ENCODE measurements at regions not wholly inside any gene's neighbourhood (a gene's known extent, or its start where the extent isn't known, plus 50 kb on each side); places are given as distances from the start of the nearest gene placed in this dataset.
A peak's percentile ranks its signal among the peaks of the same experiment; 100 is the strongest.

DNA sequence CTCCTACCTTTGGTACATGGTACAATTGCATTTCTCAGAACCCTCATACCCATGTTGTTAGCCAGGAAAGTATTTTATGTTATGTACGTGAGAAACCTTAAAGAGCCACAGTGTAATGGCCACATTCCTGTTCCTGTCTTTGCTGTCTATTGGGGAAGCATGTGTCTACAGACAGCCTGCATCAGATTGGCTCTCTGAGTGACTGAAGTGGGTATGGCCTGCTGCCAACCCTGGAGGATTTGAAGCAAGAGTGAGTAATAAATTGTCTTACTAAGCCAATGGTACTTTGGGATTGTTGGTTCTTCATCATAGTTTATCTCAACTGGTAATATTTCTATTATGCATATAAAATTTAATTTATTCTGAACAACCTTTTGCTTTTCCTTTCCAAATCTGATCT is 574.1 kb downstream of the LMO7 start:
- no peak overlapping the region for H3K4me3 ChIP-seq (ENCODE audit: low read length)
- DNase-seq (peak; percentile 44 to 80 (median 72)), ATAC-seq (peak; percentile 36 to 48)
- no peaks in the 10 kb centered on the region for H3K27me3 ChIP-seq (ENCODE audit: control insufficient read depth, insufficient read depth)
- 67% methylated on average over 1 of the region's 1 CpG for WGBS
- intact Hi-C loops (cut with DNase I): no loop called here
- H3K9me3 ChIP-seq (ENCODE audit: control insufficient read depth, low read length): no peaks in the 10 kb centered on the region
- no peaks in the 10 kb centered on the region for H3K4me1 ChIP-seq (ENCODE audit: control insufficient read depth, insufficient read depth, low read length)
- H3K27ac ChIP-seq (ENCODE audit: low read length): no peak overlapping the region

DNA sequence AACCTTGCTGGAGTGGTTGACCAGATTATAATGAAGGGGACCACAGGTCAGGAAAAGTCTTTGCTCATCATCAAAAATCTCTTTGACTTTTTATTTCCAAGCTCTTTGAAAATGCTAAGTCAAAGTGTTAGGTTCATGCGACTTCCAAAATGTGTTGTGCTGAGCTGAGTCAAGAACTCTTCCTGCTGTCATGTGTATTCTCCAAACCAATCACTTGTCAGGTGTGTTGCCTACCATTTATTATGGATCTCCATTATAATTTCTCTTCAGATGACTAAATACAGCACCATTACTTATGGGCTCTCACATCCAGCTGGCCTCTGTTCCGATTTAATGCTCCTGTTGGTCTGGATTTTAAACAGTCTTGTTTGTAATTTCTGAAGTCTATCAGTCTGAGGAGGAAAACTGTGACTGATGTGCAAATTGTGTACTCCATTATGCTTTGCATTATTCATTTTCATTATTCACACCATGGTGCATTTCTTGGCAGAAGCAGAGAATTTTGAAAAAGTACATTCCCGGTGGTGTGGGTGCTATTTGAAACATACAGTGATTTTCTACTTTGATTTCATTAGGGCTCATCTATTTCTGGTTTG is 562.5 kb downstream of the LMO7 start:
- intact Hi-C loops (cut with DNase I): no loop called here
- Histone ChIP-seq H3K27me3 (ENCODE audit: control insufficient read depth, insufficient read depth) (no peaks in the 10 kb centered on the region), H3K27ac (ENCODE audit: low read length) (no peak overlapping the region), H3K4me1 (ENCODE audit: control insufficient read depth, insufficient read depth, low read length) (no peaks in the 10 kb centered on the region), H3K4me3 (ENCODE audit: low read length) (no peak overlapping the region), H3K9me3 (ENCODE audit: control insufficient read depth, low read length) (no peaks in the 10 kb centered on the region)
- WGBS: 96% methylated on average over 3 of the region's 3 CpGs
- no peak for DNase-seq
- ATAC-seq: no peak

GRCh38 chr13:76189882-76190519 is 553.9 kb downstream of the LMO7 start:
- Histone ChIP-seq H3K27ac (ENCODE audit: low read length) (no peak overlapping the region), H3K4me3 (ENCODE audit: low read length) (no peak overlapping the region), H3K4me1 (ENCODE audit: control insufficient read depth, insufficient read depth, low read length) (no peaks in the 10 kb centered on the region), H3K27me3 (ENCODE audit: control insufficient read depth, insufficient read depth) (no peaks in the 10 kb centered on the region), H3K9me3 (ENCODE audit: control insufficient read depth, low read length) (no peaks in the 10 kb centered on the region)
- WGBS: 88% methylated on average over 48 of the region's 48 CpGs
- intact Hi-C loops (cut with DNase I): no loop called here
- DNase-seq (peak in 2 of 3 donors; percentile 32 to 44), ATAC-seq (no peak)

GRCh38 chr13:76175961-76176725 is 540.0 kb downstream of the LMO7 start:
- Histone ChIP-seq H3K4me3 (ENCODE audit: low read length) (no peak overlapping the region), H3K27me3 (ENCODE audit: control insufficient read depth, insufficient read depth) (no peaks in the 10 kb centered on the region), H3K4me1 (ENCODE audit: control insufficient read depth, insufficient read depth, low read length) (no peaks in the 10 kb centered on the region), H3K9me3 (ENCODE audit: control insufficient read depth, low read length) (no peaks in the 10 kb centered on the region), H3K27ac (ENCODE audit: low read length) (no peak overlapping the region)
- 90% methylated on average over 5 of the region's 5 CpGs for WGBS
- intact Hi-C loops (cut with DNase I): no loop called here
- no peak for ATAC-seq
- no peak for DNase-seq

GRCh38 chr13:76168661-76169060 is 532.5 kb downstream of the LMO7 start:
- no peak for ATAC-seq
- 90% methylated on average over 3 of the region's 3 CpGs for WGBS

GRCh38 chr13:76164290-76164689 is 528.2 kb downstream of the LMO7 start:
- no peak for ATAC-seq

More at GRCh38 chr13:76168661-76169060, 532.5 kb downstream of the LMO7 start:
- DNase-seq: no peak
- no peak overlapping the region for H3K4me3 ChIP-seq (ENCODE audit: low read length)
- H3K27ac ChIP-seq (ENCODE audit: low read length): no peak overlapping the region
- intact Hi-C loops (cut with DNase I): no loop called here
- peaks cover under 1% of the 10 kb centered on the region for H3K4me1 ChIP-seq (ENCODE audit: control insufficient read depth, insufficient read depth, low read length)
- no peaks in the 10 kb centered on the region for H3K9me3 ChIP-seq (ENCODE audit: control insufficient read depth, low read length)
- no peaks in the 10 kb centered on the region for H3K27me3 ChIP-seq (ENCODE audit: control insufficient read depth, insufficient read depth)

DNA sequence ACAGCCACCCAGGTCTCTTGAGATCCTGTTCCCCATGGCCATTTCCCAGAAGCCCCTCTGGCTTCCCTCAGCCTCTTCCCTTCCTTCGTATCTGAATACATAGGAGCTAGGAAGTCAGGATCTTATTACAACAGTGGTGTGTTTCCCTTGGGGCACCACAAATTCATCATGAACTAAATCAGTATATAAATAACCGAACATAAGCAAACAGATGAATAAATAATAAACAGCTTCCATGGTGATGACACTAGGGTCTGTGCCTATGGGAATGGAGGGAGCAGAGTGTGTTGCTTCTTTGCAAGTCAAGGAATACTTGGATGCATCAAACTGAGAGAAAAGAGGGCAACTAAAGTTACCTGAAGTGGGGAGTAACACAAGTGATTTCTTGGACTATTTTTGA is 527.6 kb downstream of the LMO7 start:
- intact Hi-C loops (cut with DNase I): no loop called here
- H3K4me3 ChIP-seq (ENCODE audit: low read length): no peak overlapping the region
- 42% methylated on average over 2 of the region's 2 CpGs for WGBS
- peaks cover 3% of the 10 kb centered on the region for H3K4me1 ChIP-seq (ENCODE audit: control insufficient read depth, insufficient read depth, low read length)
- DNase-seq (no peak), ATAC-seq (no peak)
- no peak overlapping the region for H3K27ac ChIP-seq (ENCODE audit: low read length)
- no peaks in the 10 kb centered on the region for H3K9me3 ChIP-seq (ENCODE audit: control insufficient read depth, low read length)
- no peaks in the 10 kb centered on the region for H3K27me3 ChIP-seq (ENCODE audit: control insufficient read depth, insufficient read depth)

More at GRCh38 chr13:76164290-76164689, 528.2 kb downstream of the LMO7 start:
- Histone ChIP-seq H3K4me3 (ENCODE audit: low read length) (no peak overlapping the region), H3K9me3 (ENCODE audit: control insufficient read depth, low read length) (no peaks in the 10 kb centered on the region), H3K27ac (ENCODE audit: low read length) (no peak overlapping the region), H3K4me1 (ENCODE audit: control insufficient read depth, insufficient read depth, low read length) (peaks cover 3% of the 10 kb centered on the region), H3K27me3 (ENCODE audit: control insufficient read depth, insufficient read depth) (no peaks in the 10 kb centered on the region)
- WGBS: 82% methylated on average over 3 of the region's 3 CpGs
- no peak for DNase-seq
- intact Hi-C loops (cut with DNase I): no loop called here

DNA sequence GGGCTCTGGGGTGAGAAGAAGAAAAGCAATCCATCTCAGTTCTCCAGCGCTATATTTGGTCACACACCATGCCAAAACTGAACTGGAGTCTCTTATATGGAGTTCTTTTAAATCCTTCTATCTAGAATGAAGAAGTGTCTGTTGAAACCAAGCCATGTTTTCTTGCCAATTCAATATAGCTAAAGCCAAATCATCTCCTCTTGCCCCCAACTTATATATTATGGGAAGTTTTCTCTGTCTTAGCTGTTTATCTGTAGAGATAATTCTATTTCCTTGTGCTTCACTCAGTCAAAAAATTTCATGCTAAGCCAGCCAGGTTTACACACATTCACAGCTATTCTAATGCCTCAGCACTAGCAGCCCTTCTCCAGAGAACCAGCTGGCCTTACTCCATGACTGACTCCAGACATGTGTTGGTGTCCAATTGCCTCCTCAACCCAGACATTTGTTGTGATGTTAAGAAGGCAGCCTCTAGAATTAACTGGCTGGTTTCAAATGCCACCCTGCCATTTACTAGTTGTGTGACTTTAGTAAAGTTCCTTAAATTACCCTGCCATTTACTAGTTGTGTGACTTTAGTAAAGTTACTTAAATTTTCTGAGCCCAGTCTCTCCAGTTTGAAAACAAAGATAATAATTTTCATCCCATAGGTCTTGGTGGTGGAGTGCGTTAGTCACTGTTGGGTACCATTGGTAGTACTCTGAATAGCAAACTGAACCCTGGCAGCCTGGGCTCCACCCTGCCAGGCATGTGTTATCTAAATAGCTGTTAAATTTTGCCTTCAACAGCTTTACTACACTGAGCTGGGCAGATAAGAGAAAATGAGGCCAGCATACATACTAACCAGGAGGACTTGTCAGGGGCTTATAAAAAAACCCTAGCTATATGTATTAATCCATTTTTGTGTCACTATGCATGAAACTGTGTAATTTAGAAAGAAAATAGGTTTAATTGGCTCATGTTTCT is 525.1 kb downstream of the LMO7 start:
- H3K27me3 ChIP-seq (ENCODE audit: control insufficient read depth, insufficient read depth): no peaks in the 10 kb centered on the region
- 49% methylated on average over 2 of the region's 2 CpGs for WGBS
- DNase-seq: peak in 2 of 3 donors; percentile 32 to 37
- H3K4me3 ChIP-seq (ENCODE audit: low read length): no peak overlapping the region
- H3K4me1 ChIP-seq (ENCODE audit: control insufficient read depth, insufficient read depth, low read length): peaks cover 3% of the 10 kb centered on the region
- intact Hi-C loops (cut with DNase I): no loop called here
- no peak overlapping the region for H3K27ac ChIP-seq (ENCODE audit: low read length)
- ATAC-seq: peak in 1 of 2 donors; percentile 66
- H3K9me3 ChIP-seq (ENCODE audit: control insufficient read depth, low read length): no peaks in the 10 kb centered on the region

DNA sequence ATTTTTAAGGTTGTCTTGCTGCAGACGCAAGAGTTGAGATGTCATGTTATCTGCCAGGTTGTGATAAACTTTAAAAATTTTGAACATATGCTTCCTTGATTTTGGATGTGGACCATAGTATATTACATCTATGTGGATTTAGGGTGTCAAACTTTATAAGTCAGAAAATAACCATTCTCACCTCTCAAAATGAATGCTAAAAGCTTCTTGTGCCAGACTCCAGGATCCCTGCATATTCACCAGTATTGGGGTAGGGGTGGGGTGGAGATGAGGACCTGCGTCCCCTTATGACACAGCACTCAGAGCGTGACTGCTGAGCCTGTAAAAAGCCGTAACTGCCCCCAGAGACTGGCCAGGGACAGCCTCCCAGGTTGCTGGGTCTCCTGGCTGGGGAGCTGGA is 524.4 kb downstream of the LMO7 start:
- peak in 1 of 3 donors; percentile 16 for DNase-seq
- Histone ChIP-seq H3K4me3 (ENCODE audit: low read length) (no peak overlapping the region), H3K9me3 (ENCODE audit: control insufficient read depth, low read length) (no peaks in the 10 kb centered on the region), H3K4me1 (ENCODE audit: control insufficient read depth, insufficient read depth, low read length) (peaks cover 3% of the 10 kb centered on the region), H3K27ac (ENCODE audit: low read length) (no peak overlapping the region), H3K27me3 (ENCODE audit: control insufficient read depth, insufficient read depth) (no peaks in the 10 kb centered on the region)
- intact Hi-C loops (cut with DNase I): no loop called here
- WGBS: 72% methylated on average over 4 of the region's 4 CpGs
- no peak for ATAC-seq

- no peak overlapping the region for H3K4me3 ChIP-seq (ENCODE audit: low read length)
- no peak overlapping the region for H3K27ac ChIP-seq (ENCODE audit: low read length)
- no peak for ATAC-seq
- intact Hi-C loops (cut with DNase I): no loop called here
- DNase-seq: no peak
- H3K4me1 ChIP-seq (ENCODE audit: control insufficient read depth, insufficient read depth, low read length): peaks cover 1% of the 10 kb centered on the region
- no peaks in the 10 kb centered on the region for H3K27me3 ChIP-seq (ENCODE audit: control insufficient read depth, insufficient read depth)
- no peaks in the 10 kb centered on the region for H3K9me3 ChIP-seq (ENCODE audit: control insufficient read depth, low read length)
Observed at GRCh38 chr13:76157926-76158325, 521.8 kb downstream of the LMO7 start.
